AG04450 (cell line): ENCODE measurements at regions not wholly inside any gene's neighbourhood (a gene's known extent, or its start where the extent isn't known, plus 50 kb on each side); places are given as distances from the start of the nearest gene placed in this dataset.
A peak's percentile ranks its signal among the peaks of the same experiment; 100 is the strongest.

ENCODE experiments used
- CTCF ChIA-PET: fragments of 300-600, 350-600 bp; formaldehyde crosslinking; extraction: SDS; loops from one replicate; lab custom pipeline; 2022; ENCODE audit warnings: antibody characterized with exemption, inconsistent platforms; lab: Charles Lee
- POLR2A ChIA-PET: fragments of 350-600 bp; formaldehyde crosslinking; extraction: SDS; loops from one replicate; lab custom pipeline; 2021; ENCODE audit warnings: antibody characterized with exemption, inconsistent platforms; lab: Yijun Ruan, JAX
- DNase-seq: peaks from one replicate; pipeline ENCODE4 v3.0.0-alpha.2; 2011; ENCODE audit warnings: low read depth, low spot score
- H3K27ac ChIP-seq: one replicate; pipeline ENCODE4 v1.5.1; 2012; ENCODE audit warnings: low read depth, low read length, control low read depth
- H3K27me3 ChIP-seq: one replicate; pipeline ENCODE4 v1.6.0; 2012; ENCODE audit warnings: low read length; ENCODE audit not compliant: control insufficient read depth, insufficient read depth
- H3K4me3 ChIP-seq: 2 replicates; pipeline ENCODE4 v1.5.1; 2011; ENCODE audit warnings: mild to moderate bottlenecking, low read depth, low read length, control low read depth
- H3K9me3 ChIP-seq: 2 replicates; pipeline ENCODE4 v1.5.1; 2012; ENCODE audit warnings: low read length; ENCODE audit not compliant: control insufficient read depth, insufficient read depth
- CTCF ChIP-seq: IDR thresholded peaks from 2 replicates; pipeline ENCODE4 v1.5.1; 2011; ENCODE audit warnings: low read depth, low read length, control low read depth, inconsistent platforms

DNA sequence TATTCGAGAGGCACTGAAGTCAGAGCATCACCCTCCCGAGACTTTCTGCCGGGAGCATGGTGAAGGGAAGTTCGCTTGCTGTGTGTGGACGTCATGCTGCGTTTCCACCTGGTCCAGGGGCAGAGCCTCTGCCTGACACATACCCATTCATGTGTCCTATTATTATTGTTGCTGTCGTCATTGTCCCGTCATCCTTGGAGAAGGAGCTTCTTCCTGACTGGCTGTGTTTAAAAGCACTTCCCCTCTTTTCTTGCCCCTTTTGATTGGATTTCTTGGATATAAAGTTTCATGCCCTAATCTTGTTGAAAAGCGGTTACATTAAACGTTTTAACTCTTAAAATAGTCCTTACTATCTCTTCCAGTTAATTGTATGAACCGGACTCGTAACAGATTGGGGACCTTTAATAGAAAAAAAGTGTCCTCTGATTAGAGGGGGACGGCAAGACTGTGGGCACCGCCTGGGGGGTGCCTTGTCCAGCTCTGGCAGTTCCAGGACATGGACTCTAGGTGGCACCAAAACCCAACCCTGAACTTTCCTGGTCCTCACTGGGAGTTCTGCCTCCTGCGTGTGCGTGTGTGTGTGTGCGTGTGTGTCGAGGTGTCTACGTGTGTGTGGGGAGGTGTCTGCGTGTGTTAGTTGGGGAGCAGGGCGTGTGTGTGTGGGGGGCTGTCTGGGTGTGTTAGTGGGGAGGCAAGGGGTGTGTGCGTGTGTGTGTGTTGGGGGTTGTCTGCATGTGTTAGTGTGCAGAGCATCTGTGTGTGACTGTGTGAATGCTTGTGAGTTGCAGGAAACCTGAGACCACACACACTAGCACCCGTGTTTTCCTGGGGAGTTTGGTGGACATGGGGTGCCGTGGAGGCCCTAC lies 133.3 kb upstream of the CIBAR2 start:
- CTCF ChIA-PET, result interaction anchor here (0.7 to 2.8 kb wide), 24 partner anchors 8 to 405 kb away, joined by 3 to 18 read pairs (median 4); partner anchors contain the start of gene CIBAR2

GRCh38 chr16:85246473-85246872 lies 134.2 kb upstream of the CIBAR2 start:
- CTCF ChIA-PET, result interaction anchor here (0.7 to 2.8 kb wide), 2 partner anchors 67 to 131 kb away, joined by 3 to 18 read pairs; no protein-coding TSS in a partner anchor
- no peaks in the 10 kb centered on the region; the same call in 1 of the 2 replicates for H3K9me3 ChIP-seq
- no peak overlapping the region for H3K27ac ChIP-seq
- POLR2A ChIA-PET, result interaction anchor here (0.8 kb wide), 1 partner anchor 72 kb away, joined by 3 read pairs; no protein-coding TSS in a partner anchor
- no peak for TF ChIP-seq CTCF
- H3K27me3 ChIP-seq, result no peaks in the 10 kb centered on the region
- DNase-seq, result no peak
- H3K4me3 ChIP-seq, result no peak overlapping the region

More for the DNA sequence above, 133.3 kb upstream of the CIBAR2 start:
- POLR2A ChIA-PET, result interaction anchor here (0.8 kb wide), 1 partner anchor 71 kb away, joined by 3 read pairs; no protein-coding TSS in a partner anchor
- peak; percentile 50 for DNase-seq
- peak; percentile 96 for TF ChIP-seq CTCF
- Histone ChIP-seq H3K27ac (no peak overlapping the region), H3K9me3 (no peaks in the 10 kb centered on the region; the same call in 1 of the 2 replicates), H3K4me3 (no peak overlapping the region), H3K27me3 (no peaks in the 10 kb centered on the region)

DNA sequence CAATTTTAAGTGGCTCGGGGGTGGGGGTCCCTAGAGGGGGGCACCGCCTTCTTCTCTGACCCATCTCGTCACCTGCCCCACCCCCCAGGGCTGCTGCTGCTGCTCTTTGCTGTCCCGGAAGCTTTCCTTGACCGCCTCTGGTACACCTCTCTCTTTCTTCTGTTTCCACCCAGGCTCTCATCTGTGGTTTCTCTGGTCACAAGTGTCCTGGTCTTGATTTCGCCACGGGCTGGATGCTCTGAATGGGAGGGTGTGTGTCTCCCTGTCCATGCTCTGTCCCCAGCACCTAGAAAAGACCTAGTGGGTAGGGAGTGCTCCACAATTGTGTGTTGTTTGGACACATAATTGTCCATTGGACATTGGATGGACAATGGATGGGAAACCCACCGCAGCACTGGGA lies 134.7 kb upstream of the CIBAR2 start:
- CTCF ChIA-PET, result interaction anchor here (2.8 kb wide), 1 partner anchor 132 kb away, joined by 18 read pairs; no protein-coding TSS in a partner anchor
- no peak for TF ChIP-seq CTCF
- Histone ChIP-seq H3K27ac (no peak overlapping the region), H3K4me3 (no peak overlapping the region), H3K9me3 (no peaks in the 10 kb centered on the region; the same call in 1 of the 2 replicates), H3K27me3 (no peaks in the 10 kb centered on the region)
- DNase-seq, result no peak
- POLR2A ChIA-PET, result no interaction called here

- Histone ChIP-seq H3K27ac (no peak overlapping the region), H3K9me3 (no peaks in the 10 kb centered on the region; the same call in 1 of the 2 replicates), H3K4me3 (no peak overlapping the region), H3K27me3 (no peaks in the 10 kb centered on the region)
- no peak for TF ChIP-seq CTCF
- ChIA-PET POLR2A (no interaction called here), CTCF (interaction anchor here (0.7 to 1.3 kb wide), 3 partner anchors 9 to 133 kb away, joined by 3 to 5 read pairs (median 5); no protein-coding TSS in a partner anchor)
- no peak for DNase-seq
These were observed 136.1 kb upstream of the CIBAR2 start for GRCh38 chr16:85248342-85248741.
